Astrocyte of the spinal cord (primary cell): ENCODE measurements at regions not wholly inside any gene's neighbourhood (a gene's known extent, or its start where the extent isn't known, plus 50 kb on each side); places are given as distances from the start of the nearest gene placed in this dataset.

Source experiments
- DNase-seq: peaks from one replicate; pipeline ENCODE4 v3.0.0; 2011; ENCODE audit warnings: low read depth, low spot score
- H3K4me3 ChIP-seq: 2 replicates; pipeline ENCODE4 v1.5.1; 2011; ENCODE audit warnings: low read depth, mild to moderate bottlenecking, low read length, moderate library complexity
- CTCF ChIP-seq: IDR thresholded peaks from 2 replicates; pipeline ENCODE4 v1.5.1; 2012; ENCODE audit warnings: low read depth, mild to moderate bottlenecking, low read length, inconsistent platforms
- in situ Hi-C: cut with HindIII; loops from 2 replicates; pipeline ENCODE4 v1.10.0; 2017; ENCODE audit warnings: low sequenced_read_pairs

GRCh38 chr15:97077975-97078374, 747.5 kb downstream of the NR2F2 start:
- in situ Hi-C loops, result no loop called here
- DNase-seq, result no peak
- no peak overlapping the region for H3K4me3 ChIP-seq
- no peak for TF ChIP-seq CTCF

GRCh38 chr15:97078591-97078990, 748.1 kb downstream of the NR2F2 start:
- no peak for DNase-seq
- H3K4me3 ChIP-seq, result no peak overlapping the region
- no peak for TF ChIP-seq CTCF
- in situ Hi-C loops, result no loop called here

- H3K4me3 ChIP-seq, result no peak overlapping the region
- no peak for DNase-seq
- in situ Hi-C loops, result no loop called here
- TF ChIP-seq CTCF, result no peak
Observed at GRCh38 chr15:97081666-97082226, 751.2 kb downstream of the NR2F2 start.

GRCh38 chr15:97082830-97083229, 752.3 kb downstream of the NR2F2 start:
- TF ChIP-seq CTCF, result no peak
- in situ Hi-C loops, result no loop called here
- DNase-seq, result no peak
- no peak overlapping the region for H3K4me3 ChIP-seq

- DNase-seq, result peak; percentile 31
- TF ChIP-seq CTCF, result no peak
- in situ Hi-C loops, result no loop called here
- no peak overlapping the region for H3K4me3 ChIP-seq
Observed at GRCh38 chr15:97084650-97085049, 754.1 kb downstream of the NR2F2 start.

- no peak for DNase-seq
- in situ Hi-C loops, result no loop called here
- no peak for TF ChIP-seq CTCF
- no peak overlapping the region for H3K4me3 ChIP-seq
Observed at GRCh38 chr15:97085731-97086130, 755.2 kb downstream of the NR2F2 start.
